Sigmoid colon (tissue), 6 donors: ENCODE measurements at regions not wholly inside any gene's neighbourhood (a gene's known extent, or its start where the extent isn't known, plus 50 kb on each side); places are given as distances from the start of the nearest gene placed in this dataset.

ENCODE experiments used
- DNase-seq: peaks from one replicate; pipeline ENCODE4 v3.0.0-alpha.2; 2019
- H3K27ac ChIP-seq, 4 donors: fragments of 200-600 bp; sonication (generic); one replicate each; pipeline ENCODE4 v1.5.1; 2016 to 2019; ENCODE audit warnings: mild to moderate bottlenecking in 1 of 4
- H3K27me3 ChIP-seq, 3 donors: fragments of 200-600 bp; sonication (generic); one replicate each; pipeline ENCODE4 v1.5.1; 2019; ENCODE audit warnings: mild to moderate bottlenecking in 1 of 3
- H3K36me3 ChIP-seq, 4 donors: fragments of 200-600 bp; sonication (generic); one replicate each; pipeline ENCODE4 v1.5.1; 2016 to 2019
- H3K4me1 ChIP-seq, 4 donors: fragments of 200-600 bp; sonication (generic); one replicate each; pipeline ENCODE4 v1.5.1; 2017 to 2019
- H3K4me3 ChIP-seq, 4 donors: fragments of 200-600 bp; sonication (generic); one replicate each; pipeline ENCODE4 v1.5.1; 2017 to 2019; ENCODE audit warnings: mild to moderate bottlenecking in 2 of 4, moderate library complexity in 1 of 4
- H3K9me3 ChIP-seq, 4 donors: fragments of 200-600 bp in 3 of 4; sonication (generic) in 3 of 4; one replicate each; pipeline versions ENCODE4 v1.5.1 to v1.6.1; 2013 to 2019
- EP300 ChIP-seq, 4 donors: sonication (generic); formaldehyde crosslinking; IDR thresholded peaks; one replicate each; pipeline ENCODE4 v1.6.1; 2017; ENCODE audit warnings: antibody characterized with exemption in 4 of 4
- POLR2A ChIP-seq, 2 donors: fragments of 450-650 bp; IDR thresholded peaks; one replicate each; pipeline ENCODE4 v1.6.1; 2016; ENCODE audit warnings: antibody characterized with exemption in 2 of 2, mild to moderate bottlenecking in 2 of 2, moderate library complexity in 2 of 2
- POLR2AphosphoS5 ChIP-seq, 4 donors: sonication (generic); formaldehyde crosslinking; IDR thresholded peaks; one replicate each; pipeline ENCODE4 v1.6.1; 2017; ENCODE audit warnings: antibody characterized with exemption in 4 of 4
- WGBS, 2 donors: extraction: QIAGEN DNeasy Blood & Tissue Kit; methylation state at CpG; one replicate each; pipeline ENCODE4 v1.1.7; 2013; 5-methylcytosine and 5-hydroxymethylcytosine counted together
- intact Hi-C: fragments of 100-400 bp; cut with DNase I; formaldehyde crosslinking; loops from one replicate; pipeline ENCODE4 v1.15.1; 2023
- TF ChIP-seq, protein P1 (sequence below), 4 experiments: fragments of 450-650 bp in 3 of 4; fragments of 200-600 bp in 1 of 4; IDR thresholded peaks; one replicate each; pipeline ENCODE4 v1.5.1; 2016 to 2019; ENCODE audit warnings: antibody characterized with exemption in 4 of 4, mild to moderate bottlenecking in 3 of 4, moderate library complexity in 2 of 4
- donor health status: healthy with polysubstance abuse.
- donor health status: healthy.

- no peaks in the 10 kb centered on the region for H3K9me3 ChIP-seq
- WGBS, 2 donors: 76 to 85% methylated on average over 4 of the region's 4 CpGs
- H3K4me3 ChIP-seq: no peak overlapping the region
- TF ChIP-seq POLR2AphosphoS5 (IDR thresholded peaks at IDR 0.05) (no peak), EP300 (IDR thresholded peaks at IDR 0.05) (no peak), POLR2A (IDR thresholded peaks at IDR 0.05) (no peak)
- TF ChIP-seq, protein P1, sequence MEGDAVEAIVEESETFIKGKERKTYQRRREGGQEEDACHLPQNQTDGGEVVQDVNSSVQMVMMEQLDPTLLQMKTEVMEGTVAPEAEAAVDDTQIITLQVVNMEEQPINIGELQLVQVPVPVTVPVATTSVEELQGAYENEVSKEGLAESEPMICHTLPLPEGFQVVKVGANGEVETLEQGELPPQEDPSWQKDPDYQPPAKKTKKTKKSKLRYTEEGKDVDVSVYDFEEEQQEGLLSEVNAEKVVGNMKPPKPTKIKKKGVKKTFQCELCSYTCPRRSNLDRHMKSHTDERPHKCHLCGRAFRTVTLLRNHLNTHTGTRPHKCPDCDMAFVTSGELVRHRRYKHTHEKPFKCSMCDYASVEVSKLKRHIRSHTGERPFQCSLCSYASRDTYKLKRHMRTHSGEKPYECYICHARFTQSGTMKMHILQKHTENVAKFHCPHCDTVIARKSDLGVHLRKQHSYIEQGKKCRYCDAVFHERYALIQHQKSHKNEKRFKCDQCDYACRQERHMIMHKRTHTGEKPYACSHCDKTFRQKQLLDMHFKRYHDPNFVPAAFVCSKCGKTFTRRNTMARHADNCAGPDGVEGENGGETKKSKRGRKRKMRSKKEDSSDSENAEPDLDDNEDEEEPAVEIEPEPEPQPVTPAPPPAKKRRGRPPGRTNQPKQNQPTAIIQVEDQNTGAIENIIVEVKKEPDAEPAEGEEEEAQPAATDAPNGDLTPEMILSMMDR (IDR thresholded peaks at IDR 0.05): no peak
- DNase-seq: no peak
- no peak overlapping the region for H3K27ac ChIP-seq
- no peaks in the 10 kb centered on the region for H3K36me3 ChIP-seq
- intact Hi-C loops: no loop called here
- no peaks in the 10 kb centered on the region for H3K27me3 ChIP-seq
- H3K4me1 ChIP-seq: no peaks in the 10 kb centered on the region
Measured at GRCh38 chr3:61414456-61414855, 146.9 kb upstream of the PTPRG start.

GRCh38 chr3:61415201-61415600, 146.2 kb upstream of the PTPRG start:
- H3K4me1 ChIP-seq: no peaks in the 10 kb centered on the region
- TF ChIP-seq EP300 (IDR thresholded peaks at IDR 0.05): no peak
- TF ChIP-seq, protein P1 (IDR thresholded peaks at IDR 0.05): no peak
- TF ChIP-seq POLR2AphosphoS5 (IDR thresholded peaks at IDR 0.05): no peak
- TF ChIP-seq POLR2A (IDR thresholded peaks at IDR 0.05): no peak
- H3K4me3 ChIP-seq: no peak overlapping the region
- DNase-seq: no peak
- H3K27ac ChIP-seq: no peak overlapping the region
- H3K27me3 ChIP-seq: no peaks in the 10 kb centered on the region
- H3K9me3 ChIP-seq: no peaks in the 10 kb centered on the region
- no peaks in the 10 kb centered on the region for H3K36me3 ChIP-seq
- intact Hi-C loops: no loop called here
- 71 to 72% methylated on average over 2 of the region's 2 CpGs for WGBS, 2 donors

DNA sequence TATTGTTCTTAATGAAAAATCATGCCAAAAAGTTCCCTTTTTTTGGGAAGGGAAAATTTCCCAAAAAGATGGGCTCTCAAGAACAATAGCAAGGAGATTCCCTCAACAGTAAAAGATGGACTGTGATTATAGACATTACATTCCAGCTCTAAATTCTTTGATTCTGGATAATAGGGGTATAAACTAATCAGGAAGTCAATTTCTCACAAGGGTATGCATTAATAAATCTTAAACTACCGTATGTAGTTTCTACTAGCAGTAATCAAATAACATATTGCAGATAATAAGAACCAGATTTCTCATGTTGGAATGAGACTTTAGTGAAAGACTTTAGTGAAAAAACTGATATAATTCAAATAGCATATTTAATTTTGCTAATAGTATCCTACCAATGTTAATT, 144.8 kb upstream of the PTPRG start:
- Histone ChIP-seq H3K9me3 (no peaks in the 10 kb centered on the region), H3K27me3 (no peaks in the 10 kb centered on the region), H3K4me1 (no peaks in the 10 kb centered on the region), H3K27ac (no peak overlapping the region), H3K4me3 (no peak overlapping the region), H3K36me3 (no peaks in the 10 kb centered on the region)
- intact Hi-C loops: no loop called here
- DNase-seq: no peak
- WGBS, 2 donors: 75 to 83% methylated on average over 1 of the region's 1 CpG
- no peak for TF ChIP-seq POLR2AphosphoS5 (IDR thresholded peaks at IDR 0.05)
- TF ChIP-seq POLR2A (IDR thresholded peaks at IDR 0.05): no peak
- TF ChIP-seq, protein P1 (IDR thresholded peaks at IDR 0.05): no peak
- no peak for TF ChIP-seq EP300 (IDR thresholded peaks at IDR 0.05)

GRCh38 chr3:61417352-61417751, 144.0 kb upstream of the PTPRG start:
- no peak overlapping the region for H3K27ac ChIP-seq
- no peaks in the 10 kb centered on the region for H3K27me3 ChIP-seq
- 89 to 90% methylated on average over 2 of the region's 2 CpGs for WGBS, 2 donors

DNA sequence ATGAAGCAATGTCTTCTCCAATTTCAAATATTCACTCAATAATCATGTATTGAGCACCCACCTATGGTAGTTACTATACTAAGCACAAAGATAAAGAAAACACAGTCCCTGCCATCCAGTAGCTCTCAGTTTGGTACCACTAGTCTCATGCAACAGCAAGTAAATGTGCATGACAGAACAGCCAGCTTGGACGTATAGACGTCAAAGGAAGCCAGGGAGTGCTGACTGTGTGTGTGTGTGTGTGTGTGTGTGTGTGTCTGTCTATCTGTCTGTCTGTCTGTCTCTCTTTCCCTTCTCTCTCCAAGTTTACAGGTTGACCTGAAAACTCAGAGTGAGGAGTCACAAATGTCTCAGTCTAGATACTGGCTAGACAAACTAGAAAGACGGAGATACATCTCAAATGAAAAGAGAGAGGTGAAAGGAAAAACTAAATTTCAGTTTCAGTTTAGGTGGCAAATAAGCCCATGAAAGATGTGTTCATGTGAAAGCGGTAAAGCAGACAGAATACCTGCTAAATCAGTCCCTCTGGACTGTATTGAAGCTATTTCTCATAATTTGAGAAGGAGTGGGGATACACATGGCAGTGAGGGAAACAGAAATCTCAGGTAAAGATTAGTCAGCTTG, 141.1 kb upstream of the PTPRG start:
- no peaks in the 10 kb centered on the region for H3K27me3 ChIP-seq
- 80% methylated on average over 4 of the region's 4 CpGs for WGBS, 2 donors
- TF ChIP-seq EP300 (IDR thresholded peaks at IDR 0.05) (no peak), POLR2AphosphoS5 (IDR thresholded peaks at IDR 0.05) (no peak), POLR2A (IDR thresholded peaks at IDR 0.05) (no peak)
- TF ChIP-seq, protein P1 (IDR thresholded peaks at IDR 0.05): no peak
- intact Hi-C loops: no loop called here
- H3K4me3 ChIP-seq: no peak overlapping the region
- no peaks in the 10 kb centered on the region for H3K36me3 ChIP-seq
- no peaks in the 10 kb centered on the region for H3K4me1 ChIP-seq
- DNase-seq: no peak
- no peak overlapping the region for H3K27ac ChIP-seq
- no peaks in the 10 kb centered on the region for H3K9me3 ChIP-seq

More at GRCh38 chr3:61417352-61417751, 144.0 kb upstream of the PTPRG start:
- no peak for TF ChIP-seq POLR2AphosphoS5 (IDR thresholded peaks at IDR 0.05)
- TF ChIP-seq POLR2A (IDR thresholded peaks at IDR 0.05): no peak
- no peaks in the 10 kb centered on the region for H3K36me3 ChIP-seq
- no peaks in the 10 kb centered on the region for H3K4me1 ChIP-seq
- H3K4me3 ChIP-seq: no peak overlapping the region
- intact Hi-C loops: no loop called here
- no peaks in the 10 kb centered on the region for H3K9me3 ChIP-seq
- DNase-seq: no peak
